SK-N-DZ (cell line): ENCODE measurements at regions not wholly inside any gene's neighbourhood (a gene's known extent, or its start where the extent isn't known, plus 50 kb on each side); places are given as distances from the start of the nearest gene placed in this dataset.

Experiments
- DNase-seq: peaks from one replicate; pipeline ENCODE4 v3.0.0-alpha.2; 2015; ENCODE audit warnings: low spot score

DNA sequence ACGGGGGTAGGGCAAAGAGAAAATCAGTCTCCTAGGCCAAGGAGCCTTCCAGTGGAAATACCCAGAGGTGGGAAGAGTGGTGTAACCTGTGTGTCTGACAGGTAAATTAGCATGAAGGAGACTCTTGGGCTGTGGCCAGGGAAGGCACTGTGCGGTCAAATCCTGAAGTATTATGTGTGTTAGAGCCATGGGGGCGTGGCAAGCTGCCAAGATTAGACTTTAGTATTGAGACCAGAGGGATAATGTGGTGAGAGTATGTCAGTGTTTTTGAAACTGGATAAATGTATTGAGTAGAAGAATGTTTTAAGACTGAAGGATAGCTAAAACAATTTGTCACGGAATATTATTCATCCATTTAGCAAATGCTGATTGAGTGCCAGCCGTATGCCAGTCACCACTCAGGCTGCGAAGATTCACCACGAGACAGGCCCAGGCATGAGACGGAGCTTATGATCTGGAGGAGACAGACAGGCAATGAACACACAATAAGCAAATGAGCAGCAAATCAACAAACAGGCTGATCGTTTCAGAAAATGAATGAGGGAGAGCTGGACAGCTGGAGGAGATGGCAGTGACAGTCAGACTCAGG, 445.9 kb downstream of the MCTP2 start:
- DNase-seq: no peak

DNA sequence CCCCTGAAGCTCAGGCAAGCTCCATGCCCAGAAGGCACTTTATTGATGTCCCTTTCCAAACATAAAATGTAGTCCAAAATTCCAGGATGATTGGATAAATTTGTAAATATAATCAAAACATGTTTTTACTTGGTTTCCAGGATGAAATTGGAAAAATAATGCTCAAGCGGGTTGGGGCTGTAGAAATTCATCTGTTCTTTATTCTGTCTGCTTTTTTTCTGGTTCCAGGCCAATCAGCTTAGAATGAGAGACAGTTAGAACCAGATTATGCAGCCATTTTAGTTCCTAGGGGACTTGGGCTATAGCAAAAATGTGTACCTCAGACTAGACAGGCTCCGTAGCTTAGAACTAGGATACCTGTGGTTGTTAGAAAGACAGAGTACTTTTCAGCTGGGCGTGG, 450.8 kb downstream of the MCTP2 start:
- DNase-seq: no peak

DNA sequence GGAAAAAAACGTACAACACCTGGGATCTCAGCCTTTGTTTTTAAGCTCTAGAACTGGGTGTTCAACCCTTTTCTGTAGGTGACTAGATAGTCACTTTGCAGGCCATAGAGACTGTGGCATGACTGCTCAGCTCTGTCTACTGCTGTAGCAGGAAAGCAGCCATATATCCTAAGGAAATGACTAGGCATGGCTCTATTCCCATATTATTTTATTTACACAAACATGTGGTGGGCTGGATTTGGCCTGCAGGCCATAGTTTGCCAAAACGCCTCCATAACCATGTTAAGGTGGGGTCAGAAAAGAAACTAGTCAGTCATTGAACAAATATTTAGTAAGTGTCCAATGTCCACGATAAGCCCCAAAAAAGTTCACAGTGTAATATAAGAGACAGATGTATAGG, 452.5 kb downstream of the MCTP2 start:
- DNase-seq: no peak

DNA sequence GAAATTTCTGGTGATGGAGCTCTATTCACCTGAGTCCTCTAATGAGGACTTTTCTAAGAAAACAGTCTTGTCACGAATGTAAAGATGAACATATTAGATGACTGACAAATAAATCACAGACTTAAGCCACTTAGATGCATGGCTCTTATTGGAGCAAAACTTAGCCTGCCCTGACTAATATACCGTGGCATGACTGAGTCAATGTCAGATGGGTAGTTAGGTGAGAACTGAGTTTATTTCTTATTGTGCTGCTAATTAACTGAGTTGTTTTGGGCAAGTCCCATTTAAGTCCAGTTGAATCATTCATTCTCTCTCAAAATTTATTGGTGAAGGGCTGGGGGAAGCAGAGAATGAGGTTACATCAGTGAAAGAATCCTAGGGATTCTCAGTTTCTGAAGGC, 459.8 kb downstream of the MCTP2 start:
- no peak for DNase-seq

DNA sequence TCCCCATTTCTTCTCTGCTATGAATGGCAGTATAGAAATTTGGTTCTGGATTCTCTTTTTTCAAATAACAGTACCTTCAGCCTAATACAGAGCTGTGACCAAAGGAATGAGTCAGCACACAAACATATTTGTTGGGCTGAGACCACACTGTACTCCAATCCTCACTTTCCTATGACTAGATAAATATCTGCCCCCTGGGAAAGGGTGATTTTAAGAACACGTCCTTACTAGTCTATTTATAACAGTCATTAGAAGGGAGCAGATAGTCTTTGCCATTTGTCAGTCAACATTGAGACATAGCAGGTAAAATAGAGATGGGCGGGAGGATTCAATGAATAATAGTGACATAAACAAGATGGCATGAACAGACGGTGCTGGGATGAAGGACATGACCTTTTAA, 461.3 kb downstream of the MCTP2 start:
- DNase-seq: no peak

DNA sequence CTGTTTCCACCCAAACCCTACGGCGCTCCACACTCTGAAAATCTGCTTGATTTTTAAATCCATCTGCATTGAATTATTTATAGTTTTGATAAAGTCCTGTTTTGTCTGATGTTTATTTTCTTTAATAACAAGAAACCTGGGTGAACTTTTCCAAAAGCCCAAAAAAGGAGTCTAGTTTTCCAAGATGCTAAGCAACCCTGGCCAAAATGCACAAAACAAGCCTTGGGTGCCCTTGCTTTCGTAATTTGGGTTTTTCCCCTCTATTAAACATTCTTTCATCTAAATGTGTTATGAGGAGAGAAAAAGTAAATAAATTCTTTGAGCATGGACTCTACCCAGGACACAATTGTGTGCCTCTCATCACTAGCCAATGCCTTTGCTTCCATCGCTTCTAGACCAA, 468.9 kb downstream of the MCTP2 start:
- no peak for DNase-seq

DNA sequence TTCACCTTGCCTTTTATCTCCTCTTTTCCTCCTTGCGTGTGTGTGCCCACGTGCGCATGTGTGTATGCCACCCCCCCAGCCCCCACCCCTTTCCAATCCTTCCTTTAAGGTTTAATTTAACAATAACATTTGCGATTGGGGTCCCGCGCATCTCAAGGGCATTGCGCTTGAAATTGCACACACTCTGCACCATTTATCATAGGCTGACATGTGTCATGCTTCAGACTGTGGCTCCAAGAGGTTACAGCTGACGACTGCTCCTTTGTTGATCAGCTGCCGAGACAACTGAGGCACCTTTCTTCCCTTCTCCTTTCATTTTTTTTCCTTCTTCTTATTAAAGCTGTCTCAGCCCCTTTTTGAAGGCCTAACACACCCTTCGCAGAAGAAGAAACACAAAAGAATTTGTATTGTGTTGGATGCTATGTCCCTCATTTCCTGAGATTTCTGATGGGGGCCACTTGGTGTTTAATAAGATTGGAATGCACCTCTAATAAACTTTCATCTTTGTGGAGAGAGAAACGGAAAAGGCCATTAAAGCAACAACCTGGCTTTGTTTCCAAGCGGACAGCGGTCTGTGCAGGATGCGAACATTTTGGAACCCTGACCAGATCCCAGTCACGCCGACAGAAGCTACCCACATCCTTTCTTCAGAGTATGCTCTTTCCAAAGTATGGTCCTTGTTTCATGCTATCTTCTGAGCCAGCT, 470.1 kb downstream of the MCTP2 start:
- DNase-seq: no peak

DNA sequence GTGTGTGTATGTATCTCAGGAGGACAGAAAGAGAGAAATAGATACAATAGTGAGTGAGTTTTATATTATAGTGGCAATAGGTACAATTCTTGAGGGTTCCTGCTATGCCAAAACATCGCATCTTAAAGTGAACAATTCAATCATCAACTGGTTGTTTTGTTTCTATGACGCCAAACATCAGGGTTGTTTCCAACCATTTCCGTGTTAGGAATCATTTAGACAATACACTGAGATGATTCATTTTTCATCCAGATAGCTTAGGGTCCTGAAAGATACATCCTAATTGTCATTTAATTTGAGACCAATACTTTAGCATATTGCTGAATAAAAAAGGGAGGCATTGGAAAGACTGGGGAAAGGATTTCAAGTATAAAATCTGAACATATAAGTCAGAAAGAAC, 472.2 kb downstream of the MCTP2 start:
- no peak for DNase-seq

DNA sequence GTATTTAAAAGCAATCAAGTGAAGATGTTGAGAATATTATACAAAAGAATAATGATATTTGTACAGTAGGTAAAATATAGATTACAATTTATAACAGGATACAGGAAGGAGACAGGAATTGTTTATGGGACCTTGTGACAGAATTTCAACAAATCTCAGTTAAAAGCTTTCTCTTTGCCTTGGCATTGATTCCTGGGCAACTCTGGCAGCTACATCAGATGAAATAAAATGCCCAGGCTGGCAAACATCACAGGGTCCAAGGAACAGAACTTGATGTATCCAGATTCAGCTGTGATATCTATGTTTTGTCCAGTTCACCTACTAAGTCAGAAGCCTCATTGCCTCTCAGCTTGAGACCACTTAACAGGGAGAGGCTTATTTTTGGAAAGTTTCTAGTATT, 473.1 kb downstream of the MCTP2 start:
- no peak for DNase-seq

DNA sequence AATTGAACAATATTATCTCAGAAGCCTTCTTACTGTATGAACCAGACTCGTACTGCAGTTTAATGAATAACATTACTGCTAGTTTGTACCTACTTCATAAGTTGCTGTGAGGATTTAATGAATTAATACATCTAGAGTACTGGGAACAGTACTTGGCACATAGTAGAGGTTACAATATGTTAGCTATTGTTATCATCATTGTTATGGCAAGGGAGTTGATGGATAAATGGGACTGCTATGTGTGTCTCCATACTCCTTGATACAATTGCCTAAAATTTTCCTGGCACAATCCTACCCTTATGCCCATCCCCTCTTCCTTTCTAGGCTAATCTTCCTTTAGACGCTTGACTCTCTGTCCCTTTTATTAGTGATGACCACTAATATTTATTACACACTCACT, 473.6 kb downstream of the MCTP2 start:
- no peak for DNase-seq

DNA sequence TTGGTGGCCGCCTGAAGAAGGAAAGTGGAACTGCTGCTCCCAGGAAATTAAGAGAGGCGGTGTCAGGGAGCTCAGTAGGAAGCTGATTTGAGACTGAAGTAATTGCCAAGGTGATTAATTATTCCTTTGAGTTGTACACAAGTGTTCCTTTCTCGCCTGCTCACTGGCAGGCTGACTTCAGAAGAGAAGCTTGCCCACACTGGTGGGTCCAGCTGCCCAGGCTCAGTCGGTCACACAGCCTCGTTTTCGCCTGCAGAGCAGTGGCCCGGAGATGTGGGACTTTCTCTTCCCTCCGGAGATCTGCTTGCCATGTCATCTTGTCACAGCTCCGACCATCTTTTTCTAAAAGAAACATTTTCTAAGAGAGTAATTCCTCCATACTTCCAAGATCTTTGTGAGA, 478.0 kb downstream of the MCTP2 start:
- no peak for DNase-seq

DNA sequence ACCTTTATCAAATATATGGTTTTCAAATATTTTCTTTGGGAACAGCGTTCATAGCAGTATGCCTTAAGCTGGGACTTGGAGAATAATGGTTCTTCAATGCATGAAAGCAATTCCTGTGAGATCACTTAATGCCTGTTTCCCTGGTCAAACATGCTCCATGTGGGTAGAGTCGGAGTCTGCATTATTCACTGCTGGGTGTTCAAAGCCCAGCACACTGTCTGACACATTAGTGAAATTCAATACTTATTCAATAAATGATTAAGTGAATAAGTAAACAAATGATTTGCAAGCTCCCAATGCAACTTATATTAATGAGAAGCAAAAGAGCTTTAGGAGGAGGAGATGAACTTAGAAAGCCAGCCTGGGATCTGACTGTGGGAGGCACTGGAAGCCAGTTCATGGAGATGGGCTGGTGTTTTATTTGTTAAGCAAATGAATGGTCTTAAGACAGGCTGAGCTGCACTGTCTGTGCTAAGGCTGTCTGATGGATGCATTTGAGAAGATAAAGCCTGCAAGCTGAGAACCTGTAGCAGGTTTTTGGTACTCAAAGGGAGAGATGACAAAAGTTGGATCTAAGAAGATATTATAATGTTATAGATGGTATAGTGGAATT, 490.8 kb downstream of the MCTP2 start:
- DNase-seq: no peak

DNA sequence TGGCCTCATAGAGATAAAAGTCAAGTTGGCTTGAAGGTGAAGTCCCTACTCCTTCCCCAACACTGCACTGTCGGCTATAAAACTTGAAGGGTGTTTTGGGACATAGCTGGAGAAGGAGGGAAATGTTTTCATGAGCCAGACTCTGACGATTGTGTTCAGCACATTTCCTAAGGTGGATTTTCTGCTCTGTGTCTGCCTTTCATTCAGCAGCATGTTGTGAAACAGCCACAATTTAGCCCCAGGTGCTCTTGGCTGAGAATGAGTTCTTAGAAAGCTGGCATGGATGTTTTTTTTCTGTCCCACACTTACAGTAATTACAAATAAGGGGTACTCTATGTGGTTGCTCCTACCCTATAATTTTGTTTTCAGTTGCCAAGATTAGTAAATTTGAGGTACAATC, 492.4 kb downstream of the MCTP2 start:
- no peak for DNase-seq

DNA sequence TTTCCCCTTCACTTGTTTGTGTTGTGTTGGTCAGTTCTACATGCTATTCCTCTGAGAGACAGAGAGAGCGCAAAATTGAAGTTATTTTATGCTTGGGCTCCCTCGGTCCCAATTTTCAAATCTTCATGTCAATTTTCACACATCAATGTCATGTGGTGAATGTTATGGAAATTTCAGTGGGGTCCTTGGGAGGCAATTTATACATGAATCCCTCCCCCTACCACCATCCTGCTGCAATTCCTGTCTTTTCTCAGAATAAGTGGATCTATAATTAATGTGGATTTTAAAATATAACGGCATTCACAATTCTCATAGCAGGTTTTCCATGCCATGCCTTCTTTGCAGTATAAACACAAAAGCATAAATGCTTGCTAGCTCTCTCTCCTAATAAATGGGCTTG, 499.9 kb downstream of the MCTP2 start:
- no peak for DNase-seq

DNA sequence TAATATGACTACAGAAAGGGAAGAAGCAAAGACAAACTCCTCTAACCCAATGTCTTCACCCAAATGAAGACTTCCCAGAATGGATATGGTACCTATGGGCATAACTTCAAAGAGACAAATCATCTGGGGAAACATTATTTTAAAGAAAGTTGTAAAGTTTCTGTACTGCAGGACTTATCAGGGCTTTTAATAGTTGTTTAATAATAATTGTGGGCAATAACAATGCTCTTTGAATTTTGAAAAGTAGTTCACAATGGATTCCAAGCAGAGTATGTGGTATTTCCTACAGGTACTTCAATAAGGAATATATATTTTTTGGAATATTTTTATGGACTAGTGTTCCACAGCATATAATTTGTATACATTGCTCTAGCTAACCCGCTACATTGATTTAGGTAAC, 503.1 kb downstream of the MCTP2 start:
- no peak for DNase-seq

DNA sequence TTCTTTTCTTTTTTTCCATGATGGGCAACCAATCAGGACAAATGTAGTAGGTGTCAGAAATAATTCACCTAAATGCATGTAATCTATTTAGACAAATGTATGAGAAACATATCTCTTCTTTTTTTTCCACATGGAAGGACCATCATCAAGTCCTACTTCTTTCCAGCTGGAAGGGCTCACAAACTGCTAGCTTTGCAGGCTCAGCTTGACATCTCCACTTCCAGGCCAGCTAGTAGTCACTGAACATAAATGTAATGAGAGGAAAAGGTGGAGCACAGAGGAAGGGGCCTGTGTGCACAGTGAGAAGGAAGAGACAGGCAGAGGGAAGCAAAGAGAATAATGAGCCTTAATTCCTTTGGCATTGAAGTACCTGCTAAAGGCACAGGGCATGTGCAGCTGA, 504.9 kb downstream of the MCTP2 start:
- no peak for DNase-seq

DNA sequence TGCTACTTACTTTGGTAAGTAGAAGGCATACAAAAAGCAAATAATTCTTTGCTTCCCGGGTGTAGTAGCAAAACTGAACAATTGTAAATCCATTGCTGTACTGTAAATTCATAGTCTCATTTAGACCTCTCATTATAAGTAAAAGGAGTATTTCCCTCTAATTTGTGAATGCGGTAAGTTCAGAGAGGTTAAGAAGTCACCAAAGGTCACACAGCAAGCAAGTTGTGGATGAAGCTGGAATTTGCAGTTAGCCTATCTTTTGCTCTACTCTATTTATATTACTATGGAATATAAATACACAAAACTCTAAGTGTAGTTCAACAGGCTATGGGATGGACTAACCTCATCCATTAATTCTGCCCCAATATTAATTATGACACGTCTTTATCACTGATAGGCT, 508.3 kb downstream of the MCTP2 start:
- no peak for DNase-seq

DNA sequence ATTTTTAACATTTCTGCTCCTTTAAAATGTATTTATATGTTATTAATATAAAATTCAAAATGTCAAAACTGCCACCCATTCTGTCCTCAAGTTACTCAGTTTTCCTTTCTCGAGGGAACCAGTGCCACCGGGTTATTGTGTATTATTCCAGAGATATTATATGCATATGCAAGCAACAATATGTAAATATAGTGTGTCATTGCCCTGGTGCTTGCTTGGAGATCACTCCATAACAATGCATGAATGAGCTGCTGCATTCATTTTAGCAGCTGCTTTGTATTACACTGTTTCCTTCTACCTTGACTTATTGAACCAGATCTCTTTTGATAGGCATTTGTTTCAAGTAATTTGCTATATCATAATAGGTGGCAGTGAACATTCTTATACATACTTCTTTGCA, 509.1 kb downstream of the MCTP2 start:
- no peak for DNase-seq

DNA sequence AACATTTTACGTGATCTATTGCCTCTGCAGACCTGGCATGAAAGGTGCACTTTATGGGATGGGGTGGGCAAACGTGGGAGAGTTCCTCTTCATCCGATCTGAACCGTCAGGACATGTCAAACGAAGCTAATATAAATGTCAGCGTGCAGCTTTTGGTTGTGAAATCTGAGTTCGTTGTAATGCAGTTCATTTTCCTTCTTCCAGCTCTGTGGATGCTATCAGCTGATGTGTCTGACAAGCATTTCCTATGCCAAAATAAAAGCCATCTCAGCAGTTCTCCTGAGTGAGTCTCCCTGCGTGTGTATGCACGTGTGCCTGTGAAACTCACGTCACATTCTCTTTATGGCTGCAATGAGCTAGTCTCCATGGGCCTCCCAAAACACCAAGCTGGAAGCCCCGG, 512.3 kb downstream of the MCTP2 start:
- DNase-seq: no peak

DNA sequence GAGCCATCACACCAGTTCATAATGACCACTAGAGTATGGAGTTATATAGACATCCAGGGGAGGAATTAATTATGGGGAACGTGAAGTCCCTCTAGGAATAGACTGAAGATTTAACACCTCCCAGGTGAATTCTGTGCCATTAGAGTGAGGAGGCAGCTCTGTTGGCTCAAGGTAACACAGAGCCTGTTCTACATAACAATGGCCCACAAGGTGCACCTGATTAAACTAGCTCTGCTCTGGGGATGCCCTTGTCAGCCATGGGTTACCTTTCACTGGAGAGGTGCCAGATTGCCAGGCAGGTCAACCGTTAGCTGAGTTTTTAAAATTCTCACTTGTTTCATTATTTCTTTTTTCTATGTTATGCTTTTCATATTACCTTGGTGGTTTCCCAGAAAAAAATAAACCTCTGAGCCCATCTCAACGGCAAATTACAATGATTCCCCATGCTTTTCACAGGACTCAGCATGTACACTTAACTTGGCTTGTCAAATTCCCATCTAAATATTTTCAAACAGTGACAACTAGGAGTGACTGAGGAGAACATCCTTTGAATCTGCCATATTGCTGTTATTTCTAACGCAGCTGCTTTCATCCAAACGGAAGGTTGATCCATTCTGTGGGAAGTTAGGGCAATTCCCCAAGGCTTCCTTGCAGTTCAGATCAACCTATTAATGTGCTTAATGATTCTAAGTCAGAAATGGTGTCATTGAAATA, 512.9 kb downstream of the MCTP2 start:
- DNase-seq: no peak

DNA sequence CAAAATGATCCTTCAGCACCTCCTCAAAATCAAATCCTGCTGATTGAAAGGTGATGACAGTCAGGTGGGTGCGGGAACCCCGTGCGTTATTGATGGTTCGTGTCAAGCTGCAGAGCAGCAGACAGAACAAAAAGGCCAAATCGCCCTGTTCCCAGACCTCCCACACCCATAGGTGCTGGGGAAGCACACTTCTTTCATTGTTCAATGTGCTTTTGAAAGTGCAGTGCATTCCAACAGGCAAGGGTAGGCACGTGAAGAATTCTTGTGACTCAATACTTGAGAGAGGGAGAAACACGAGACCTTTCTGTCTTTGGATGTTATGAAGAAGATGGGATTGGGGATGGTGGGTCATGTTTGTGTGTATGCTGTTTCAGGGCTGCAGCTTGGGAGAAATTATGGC, 514.0 kb downstream of the MCTP2 start:
- DNase-seq: no peak

DNA sequence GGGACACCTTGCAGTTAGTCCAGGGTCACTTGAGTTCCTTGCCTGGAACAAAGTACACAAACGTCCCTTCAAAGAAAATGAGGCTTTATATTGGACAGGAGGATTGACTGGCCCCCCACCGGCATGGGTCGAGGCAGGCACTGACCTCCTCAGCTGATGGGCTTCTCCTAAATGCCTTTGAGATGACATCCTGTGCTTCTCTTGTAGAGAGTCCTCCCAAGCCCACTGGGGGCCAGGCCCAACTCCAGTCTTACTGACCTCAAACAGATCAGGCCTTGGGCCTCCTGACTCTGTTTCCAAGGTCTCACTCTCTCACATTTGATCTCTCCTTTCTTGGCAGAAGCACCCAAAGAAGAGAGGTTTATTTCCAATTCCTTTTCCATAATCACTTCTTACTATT, 516.1 kb downstream of the MCTP2 start:
- DNase-seq: no peak
